ENCODE measurements at regions not wholly inside any gene's neighbourhood (a gene's known extent, or its start where the extent isn't known, plus 50 kb on each side); places are given as distances from the start of the nearest gene placed in this dataset.

GRCh38 chr3:134704133-134704532 is 53.3 kb upstream of the KY start:
- no peak overlapping the region for H3K4me3 ChIP-seq
- no peak for ATAC-seq
- peaks cover 5% of the 10 kb centered on the region for H3K4me1 ChIP-seq
- TF ChIP-seq CTCF (IDR thresholded peaks at IDR 0.05) = no peak
- WGBS, 3 donors = 82 to 89% (median 84%) methylated on average over 2 of the region's 2 CpGs
- H3K36me3 ChIP-seq (ENCODE audit: insufficient read depth in 1 of 2, low read depth in 1 of 2) = no peaks in the 10 kb centered on the region
- DNase-seq = no peak
- intact Hi-C loops (cut with DNase I) = no loop called here
- no peaks in the 10 kb centered on the region for H3K9me3 ChIP-seq
- no peak overlapping the region for H3K27ac ChIP-seq
- H3K27me3 ChIP-seq (ENCODE audit: insufficient read depth in 3 of 3, low read length in 2 of 3) = no peaks in the 10 kb centered on the region

GRCh38 chr3:134704556-134704955 is 53.7 kb upstream of the KY start:
- H3K27me3 ChIP-seq (ENCODE audit: insufficient read depth in 3 of 3, low read length in 2 of 3) = no peaks in the 10 kb centered on the region
- no peaks in the 10 kb centered on the region for H3K9me3 ChIP-seq
- 87 to 95% (median 94%) methylated on average over 1 of the region's 1 CpG for WGBS, 3 donors
- peaks cover 2% of the 10 kb centered on the region for H3K4me1 ChIP-seq
- no peak overlapping the region for H3K27ac ChIP-seq
- intact Hi-C loops (cut with DNase I) = no loop called here
- H3K36me3 ChIP-seq (ENCODE audit: insufficient read depth in 1 of 2, low read depth in 1 of 2) = no peaks in the 10 kb centered on the region
- H3K4me3 ChIP-seq = no peak overlapping the region
- ATAC-seq (no peak), DNase-seq (no peak)
- TF ChIP-seq CTCF (IDR thresholded peaks at IDR 0.05) = no peak

GRCh38 chr3:134707908-134708597 is 57.2 kb upstream of the KY start:
- H3K4me3 ChIP-seq = no peak overlapping the region
- no peak for TF ChIP-seq CTCF (IDR thresholded peaks at IDR 0.05)
- 87 to 93% (median 92%) methylated on average over 2 of the region's 2 CpGs for WGBS, 3 donors
- peaks cover 11% of the 10 kb centered on the region for H3K4me1 ChIP-seq
- intact Hi-C loops (cut with DNase I) = no loop called here
- H3K36me3 ChIP-seq (ENCODE audit: insufficient read depth in 1 of 2, low read depth in 1 of 2) = no peaks in the 10 kb centered on the region
- H3K27ac ChIP-seq = no peak overlapping the region
- DNase-seq (no peak), ATAC-seq (no peak)
- no peaks in the 10 kb centered on the region for H3K27me3 ChIP-seq (ENCODE audit: insufficient read depth in 3 of 3, low read length in 2 of 3)
- no peaks in the 10 kb centered on the region for H3K9me3 ChIP-seq

GRCh38 chr3:134708671-134709070 is 57.8 kb upstream of the KY start:
- no peaks in the 10 kb centered on the region for H3K36me3 ChIP-seq (ENCODE audit: insufficient read depth in 1 of 2, low read depth in 1 of 2)
- H3K4me1 ChIP-seq = peaks cover 11% of the 10 kb centered on the region
- H3K27ac ChIP-seq = no peak overlapping the region
- intact Hi-C loops (cut with DNase I) = no loop called here
- H3K4me3 ChIP-seq = no peak overlapping the region
- no peaks in the 10 kb centered on the region for H3K9me3 ChIP-seq
- DNase-seq (no peak), ATAC-seq (no peak)
- no peaks in the 10 kb centered on the region for H3K27me3 ChIP-seq (ENCODE audit: insufficient read depth in 3 of 3, low read length in 2 of 3)
- WGBS, 3 donors = 95 to 98% (median 96%) methylated on average over 2 of the region's 2 CpGs
- no peak for TF ChIP-seq CTCF (IDR thresholded peaks at IDR 0.05)

- Histone ChIP-seq H3K9me3 (no peaks in the 10 kb centered on the region), H3K27ac (no peak overlapping the region), H3K36me3 (ENCODE audit: insufficient read depth in 1 of 2, low read depth in 1 of 2) (no peaks in the 10 kb centered on the region), H3K27me3 (ENCODE audit: insufficient read depth in 3 of 3, low read length in 2 of 3) (no peaks in the 10 kb centered on the region), H3K4me1 (peaks cover 11% of the 10 kb centered on the region), H3K4me3 (no peak overlapping the region)
- ATAC-seq (peak in 1 of 4 donors; percentile 7), DNase-seq (no peak)
- intact Hi-C loops (cut with DNase I) = no loop called here
- WGBS, 3 donors = 65 to 78% (median 78%) methylated on average over 2 of the region's 2 CpGs
- TF ChIP-seq CTCF (IDR thresholded peaks at IDR 0.05) = no peak
These were observed 58.3 kb upstream of the KY start for GRCh38 chr3:134709076-134709475.
